ENCODE measurements at regions not wholly inside any gene's neighbourhood (a gene's known extent, or its start where the extent isn't known, plus 50 kb on each side); places are given as distances from the start of the nearest gene placed in this dataset.

GRCh38 chr17:62907961-62908360, 58.1 kb upstream of the TANC2 start:
- intact Hi-C loops (cut with micrococcal nuclease) = no loop called here
- WGBS (ENCODE audit: insufficient coverage) = 81% methylated on average over 3 of the region's 4 CpGs
- Mint-ChIP-seq H3K4me1 (no peaks in the 10 kb centered on the region), H3K27me3 (peaks cover 28% of the 10 kb centered on the region), H3K27ac (no peak overlapping the region), H3K9me3 (ENCODE audit: insufficient read depth) (peaks cover 4% of the 10 kb centered on the region), H3K4me3 (no peak overlapping the region)
- TF ChIP-seq CTCF (IDR thresholded peaks at IDR 0.05) = no peak
- no peak for TF ChIP-seq EZH2 (IDR thresholded peaks at IDR 0.05; ENCODE audit: borderline replicate concordance, insufficient read depth, low read depth, low read length, poor library complexity, severe bottlenecking)
- ATAC-seq (ENCODE audit: low read depth) (no peak), DNase-seq (no peak)
- Histone ChIP-seq H3K36me3 (replicated peaks in 1 of 2; ENCODE audit: control extremely low read depth in 1 of 2, control insufficient read depth in 1 of 2, extremely low read depth in 1 of 2, insufficient read depth in 2 of 2, low read length in 1 of 2) (no peaks in the 10 kb centered on the region), H3K27ac (ENCODE audit: low read length in 2 of 2) (no peak overlapping the region), H3K9ac (ENCODE audit: low read length) (no peak overlapping the region), H3K9me3 (ENCODE audit: control extremely low read depth in 1 of 3, control insufficient read depth in 2 of 3, insufficient read depth in 1 of 3, low read length in 2 of 3) (peaks cover 0 to 3% (median 0%) of the 10 kb centered on the region in 3 donors), H3K4me2 (replicated peaks; ENCODE audit: low read depth, low read length, poor library complexity, severe bottlenecking) (no peak overlapping the region), H3K4me3 (ENCODE audit: control extremely low read depth in 1 of 5, extremely low read depth in 1 of 5, insufficient read depth in 1 of 5, low read depth in 2 of 5, low read length in 4 of 5) (no peak overlapping the region), H3K79me2 (ENCODE audit: control insufficient read depth, insufficient read depth, low read length) (no peaks in the 10 kb centered on the region), H3K27me3 (replicated peaks in 1 of 4; ENCODE audit: control extremely low read depth in 1 of 4, control insufficient read depth in 3 of 4, insufficient read depth in 4 of 4, low read length in 3 of 4) (no peaks in the 10 kb centered on the region), H2AFZ (ENCODE audit: insufficient read depth, low read depth, low read length, poor library complexity, severe bottlenecking) (no peak overlapping the region), H4K20me1 (ENCODE audit: control insufficient read depth, insufficient read depth, low read length, poor library complexity, severe bottlenecking) (no peaks in the 10 kb centered on the region), H3K4me1 (ENCODE audit: control insufficient read depth in 2 of 2, insufficient read depth in 2 of 2, low read length in 2 of 2) (no peaks in the 10 kb centered on the region)
- ChIA-PET CTCF (interaction anchor here (1.0 kb wide), 1 partner anchor 10 kb away, joined by 4 read pairs; no protein-coding TSS in a partner anchor), POLR2A (interaction anchor here (0.7 kb wide), 1 partner anchor 266 kb away, joined by 3 read pairs; no protein-coding TSS in a partner anchor)

- Histone ChIP-seq H4K20me1 (ENCODE audit: control insufficient read depth, insufficient read depth, low read length, poor library complexity, severe bottlenecking) (no peaks in the 10 kb centered on the region), H2AFZ (ENCODE audit: insufficient read depth, low read depth, low read length, poor library complexity, severe bottlenecking) (no peak overlapping the region), H3K27ac (ENCODE audit: low read length in 2 of 2) (no peak overlapping the region), H3K4me3 (ENCODE audit: control extremely low read depth in 1 of 5, extremely low read depth in 1 of 5, insufficient read depth in 1 of 5, low read depth in 2 of 5, low read length in 4 of 5) (no peak overlapping the region), H3K79me2 (ENCODE audit: control insufficient read depth, insufficient read depth, low read length) (no peaks in the 10 kb centered on the region), H3K36me3 (replicated peaks in 1 of 2; ENCODE audit: control extremely low read depth in 1 of 2, control insufficient read depth in 1 of 2, extremely low read depth in 1 of 2, insufficient read depth in 2 of 2, low read length in 1 of 2) (no peaks in the 10 kb centered on the region), H3K27me3 (replicated peaks in 1 of 4; ENCODE audit: control extremely low read depth in 1 of 4, control insufficient read depth in 3 of 4, insufficient read depth in 4 of 4, low read length in 3 of 4) (no peaks in the 10 kb centered on the region), H3K4me1 (ENCODE audit: control insufficient read depth in 2 of 2, insufficient read depth in 2 of 2, low read length in 2 of 2) (no peaks in the 10 kb centered on the region), H3K9ac (ENCODE audit: low read length) (no peak overlapping the region), H3K4me2 (replicated peaks; ENCODE audit: low read depth, low read length, poor library complexity, severe bottlenecking) (no peak overlapping the region), H3K9me3 (ENCODE audit: control extremely low read depth in 1 of 3, control insufficient read depth in 2 of 3, insufficient read depth in 1 of 3, low read length in 2 of 3) (no peaks in the 10 kb centered on the region)
- ChIA-PET POLR2A (no interaction called here), CTCF (no interaction called here)
- DNase-seq = no peak
- TF ChIP-seq CTCF (IDR thresholded peaks at IDR 0.05) (no peak), EZH2 (IDR thresholded peaks at IDR 0.05; ENCODE audit: borderline replicate concordance, insufficient read depth, low read depth, low read length, poor library complexity, severe bottlenecking) (no peak)
- H3K27ac Mint-ChIP-seq = no peak overlapping the region
- intact Hi-C loops (cut with micrococcal nuclease) = no loop called here
- no peaks in the 10 kb centered on the region for H3K4me1 Mint-ChIP-seq
- peaks cover 28% of the 10 kb centered on the region for H3K27me3 Mint-ChIP-seq
- no peaks in the 10 kb centered on the region for H3K9me3 Mint-ChIP-seq (ENCODE audit: insufficient read depth)
- H3K4me3 Mint-ChIP-seq = no peak overlapping the region
- no peak for ATAC-seq (ENCODE audit: low read depth)
These were observed 59.2 kb upstream of the TANC2 start for GRCh38 chr17:62906881-62907280.
